Erythroblast (primary cell): ENCODE measurements at regions not wholly inside any gene's neighbourhood (a gene's known extent, or its start where the extent isn't known, plus 50 kb on each side); places are given as distances from the start of the nearest gene placed in this dataset.

ENCODE experiments used
- DNase-seq, 2 experiments: peaks; one replicate each; lab custom pipeline; 2025; lab: John Stamatoyannopoulos, UW
- GATA1 ChIP-seq: IDR thresholded peaks from 2 replicates; pipeline ENCODE4 v1.6.1; 2011; ENCODE audit warnings: low read depth, mild to moderate bottlenecking, control low read depth, low read length, moderate library complexity
- POLR2A ChIP-seq: IDR thresholded peaks from 2 replicates; pipeline ENCODE4 v1.6.1; 2011; ENCODE audit warnings: mild to moderate bottlenecking, low read length

DNA sequence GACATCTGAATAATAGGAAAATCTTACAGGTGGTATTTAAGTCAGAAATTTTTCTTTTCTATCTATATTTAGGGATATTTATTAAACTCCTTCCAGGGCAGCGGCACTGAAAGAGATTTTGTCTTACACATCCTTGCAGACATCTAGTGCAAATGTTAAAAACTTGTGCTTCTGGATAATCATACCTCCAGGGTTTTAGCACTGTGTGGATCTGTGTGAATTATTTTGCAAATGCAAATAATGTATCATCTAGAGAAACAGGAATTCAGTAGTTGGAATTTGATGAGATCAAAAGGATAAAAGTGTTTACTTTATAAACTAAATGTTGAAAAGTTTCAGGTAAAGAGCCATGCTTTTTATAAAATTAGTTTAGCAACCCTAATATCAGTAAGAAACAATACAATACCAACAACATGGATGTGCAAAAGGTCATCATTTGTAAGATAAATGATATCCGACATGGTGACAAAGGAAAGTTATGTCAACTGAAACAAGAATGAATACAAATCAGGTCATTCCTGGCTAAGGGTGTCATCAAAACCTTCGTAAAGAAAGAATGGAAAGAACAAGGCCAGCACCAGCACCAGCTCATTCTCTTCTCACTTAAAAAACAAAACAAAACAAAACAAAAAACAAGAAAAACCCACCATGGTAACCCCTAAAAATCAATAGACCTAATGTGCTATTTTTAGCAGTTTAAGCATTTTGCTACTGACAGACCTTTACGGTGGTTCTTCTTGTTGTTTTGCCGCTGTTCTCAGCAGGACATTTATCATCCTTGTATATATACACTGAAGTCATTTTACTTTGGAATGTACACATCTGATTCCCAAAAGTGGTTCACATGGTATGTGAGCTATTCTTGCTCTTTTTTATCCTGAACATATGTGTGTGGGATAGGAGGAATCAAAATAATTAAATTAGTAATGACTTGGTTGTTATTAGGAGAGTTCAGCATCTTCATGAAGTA lies 219.7 kb upstream of the NDST3 start:
- DNase-seq = no peak
- TF ChIP-seq POLR2A (no peak), GATA1 (no peak)

DNA sequence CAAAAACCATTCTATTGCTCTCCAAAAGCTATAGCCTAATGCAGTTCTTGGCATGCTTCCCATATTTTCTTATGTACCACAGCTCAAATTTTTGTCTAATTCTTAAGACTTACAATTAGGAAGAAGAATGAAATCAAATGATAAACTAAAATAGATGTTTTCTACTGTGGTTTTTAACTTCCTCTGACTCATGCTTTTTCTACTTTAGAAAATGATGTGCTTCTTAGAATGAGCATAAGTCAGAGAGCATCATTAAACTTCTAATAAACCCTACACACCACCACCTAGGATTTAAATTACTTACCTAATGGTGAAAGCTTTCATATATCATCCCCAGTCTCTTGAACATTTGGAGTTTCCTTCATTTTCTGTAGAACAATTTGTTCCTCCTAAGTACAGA lies 217.0 kb upstream of the NDST3 start:
- no peak for TF ChIP-seq GATA1
- TF ChIP-seq POLR2A = no peak
- DNase-seq = no peak

DNA sequence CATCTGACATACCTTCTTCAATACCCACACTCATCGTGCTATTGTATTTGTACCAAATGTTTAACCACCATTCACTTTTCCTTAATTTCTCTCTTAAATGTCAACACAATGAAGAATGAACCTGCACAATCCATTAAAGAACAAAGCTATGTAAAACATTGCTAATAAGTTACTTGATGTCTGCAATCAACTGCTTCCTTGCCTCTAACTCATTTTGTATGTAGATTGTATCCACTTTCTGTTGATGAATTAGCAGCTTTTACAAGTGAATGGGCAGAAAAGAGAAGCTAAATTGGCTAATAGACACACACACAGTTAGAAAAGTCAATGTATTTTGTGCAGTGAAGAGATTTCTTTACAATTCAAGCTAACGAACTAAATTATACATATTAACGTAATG lies 212.5 kb upstream of the NDST3 start:
- DNase-seq = no peak
- TF ChIP-seq GATA1 (no peak), POLR2A (no peak)

DNA sequence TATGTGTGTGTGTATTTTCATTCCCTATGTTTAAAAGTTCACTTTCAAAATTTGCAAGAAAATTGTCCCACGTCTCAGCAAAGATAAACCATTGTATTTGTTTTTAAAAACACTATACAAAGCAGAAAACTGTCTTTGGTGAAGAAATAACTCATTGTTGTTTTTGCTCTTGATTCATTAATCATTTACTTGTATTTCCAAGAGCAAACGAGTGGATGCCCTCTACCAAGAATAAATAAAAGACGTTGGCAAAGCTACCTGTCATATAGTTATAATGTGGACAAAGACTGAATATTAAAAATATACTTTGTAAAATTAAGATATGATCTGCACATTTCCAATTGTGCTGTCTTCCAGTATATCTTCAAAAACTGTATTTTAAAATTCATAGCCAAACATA lies 210.9 kb upstream of the NDST3 start:
- TF ChIP-seq POLR2A (no peak), GATA1 (no peak)
- no peak for DNase-seq

DNA sequence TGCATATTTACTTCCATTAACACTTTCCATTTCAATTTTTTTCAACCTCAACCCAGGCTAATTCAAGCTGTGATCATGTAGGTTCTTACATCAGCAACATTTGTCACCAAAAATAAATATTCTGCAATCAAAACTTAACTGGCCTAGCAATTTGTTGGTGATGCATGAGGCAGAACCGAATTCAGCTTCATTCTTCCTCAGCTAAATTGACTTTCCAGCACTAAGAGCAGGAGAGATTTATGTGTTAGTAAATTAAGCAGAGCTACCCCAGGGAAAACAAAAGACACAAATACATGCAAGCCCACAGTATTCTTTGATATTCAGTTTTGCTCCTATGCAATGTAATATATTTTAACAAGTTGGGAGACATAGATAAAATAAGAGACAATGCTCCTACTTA lies 208.7 kb upstream of the NDST3 start:
- DNase-seq = no peak

DNA sequence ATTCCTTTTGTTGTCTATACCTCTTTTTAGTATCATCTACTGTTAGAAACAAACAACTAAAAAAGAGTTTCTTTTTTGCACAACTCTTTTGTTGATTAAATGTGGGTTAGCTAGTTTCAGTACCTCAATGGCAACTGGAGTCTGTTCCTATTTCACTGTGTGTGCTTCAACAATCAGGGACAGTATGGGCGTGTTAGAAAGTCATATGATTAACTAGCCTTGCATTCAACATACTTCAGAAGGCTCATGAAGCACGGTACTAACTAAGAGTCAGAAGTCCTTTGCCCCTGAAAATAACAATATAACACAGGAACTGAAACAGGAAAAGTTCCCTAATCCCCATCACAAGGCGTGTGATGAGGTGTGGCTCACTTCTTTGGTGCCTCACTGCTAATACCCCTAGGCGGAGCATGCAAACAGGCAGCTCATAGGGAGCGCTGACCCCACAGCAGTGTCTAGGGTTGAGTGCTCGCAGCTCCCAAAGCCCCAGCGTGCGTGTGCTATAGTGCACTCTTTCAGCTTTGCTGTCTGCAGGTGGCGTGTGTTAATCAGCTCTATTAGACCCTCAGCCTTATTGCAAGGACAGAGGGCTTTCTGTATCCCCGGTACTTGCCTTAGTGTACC lies 203.1 kb upstream of the NDST3 start:
- no peak for TF ChIP-seq GATA1
- TF ChIP-seq POLR2A = no peak
- DNase-seq = no peak

More for the DNA sequence above, 208.7 kb upstream of the NDST3 start:
- no peak for TF ChIP-seq GATA1
- TF ChIP-seq POLR2A = no peak

DNA sequence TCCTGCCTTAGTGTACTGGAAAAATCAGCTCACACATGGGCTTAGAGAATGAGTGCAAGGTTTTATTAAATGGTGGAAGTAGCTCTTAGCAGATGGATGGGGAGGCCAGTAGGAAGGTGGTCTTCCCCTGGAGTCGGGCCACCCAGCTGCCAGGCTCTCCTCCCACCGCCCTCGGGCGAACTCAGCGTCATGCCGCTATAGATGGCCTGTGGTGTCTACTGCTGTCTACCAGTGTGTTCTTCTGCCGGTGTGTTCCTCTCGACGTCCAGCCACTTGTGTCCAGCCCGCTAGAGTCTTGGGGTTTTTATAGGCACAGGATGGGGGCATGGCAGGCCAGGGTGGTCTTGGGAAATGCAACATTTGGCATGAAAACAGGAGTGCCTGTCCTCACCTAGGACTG lies 198.7 kb upstream of the NDST3 start:
- TF ChIP-seq GATA1 (no peak), POLR2A (no peak)
- no peak for DNase-seq

DNA sequence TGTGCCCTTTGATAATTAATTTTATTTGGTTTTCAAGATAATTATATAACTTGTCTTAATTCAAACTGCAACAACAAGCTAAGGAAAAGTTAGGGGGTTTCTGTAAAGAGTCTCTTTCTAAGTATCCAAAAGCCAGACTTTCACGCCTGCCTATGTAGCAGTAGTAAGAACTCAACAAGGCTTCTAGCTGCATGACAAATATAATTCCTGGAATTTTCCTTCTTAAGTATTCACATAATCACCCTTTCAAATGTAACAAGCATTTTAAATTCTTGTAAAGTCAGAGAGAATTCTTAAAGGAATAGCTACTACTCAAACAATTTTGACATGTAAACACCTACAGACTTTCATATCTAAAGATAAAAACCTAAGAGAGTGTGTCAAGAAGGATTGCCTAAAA lies 189.7 kb upstream of the NDST3 start:
- no peak for DNase-seq
- TF ChIP-seq GATA1 = no peak
- TF ChIP-seq POLR2A = no peak

DNA sequence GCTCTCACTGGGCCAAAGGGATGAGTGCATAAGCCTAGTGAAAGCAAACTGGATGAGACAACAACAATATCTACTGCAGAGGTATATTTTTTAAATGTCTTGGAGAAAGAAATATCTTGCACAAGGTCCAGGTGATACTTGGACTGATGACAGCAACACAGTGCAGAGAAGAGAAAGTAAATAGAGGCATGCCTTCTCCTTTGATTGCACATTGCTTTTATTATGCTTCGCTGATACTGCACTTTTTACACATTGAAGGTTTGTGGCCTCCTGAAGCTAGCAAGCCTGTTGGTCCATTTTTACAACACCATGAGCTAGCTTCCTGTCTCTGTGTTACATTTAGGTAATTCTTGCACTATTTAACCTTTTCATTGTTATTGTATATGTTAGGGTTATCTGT lies 189.0 kb upstream of the NDST3 start:
- DNase-seq = no peak
- TF ChIP-seq GATA1 (no peak), POLR2A (no peak)

DNA sequence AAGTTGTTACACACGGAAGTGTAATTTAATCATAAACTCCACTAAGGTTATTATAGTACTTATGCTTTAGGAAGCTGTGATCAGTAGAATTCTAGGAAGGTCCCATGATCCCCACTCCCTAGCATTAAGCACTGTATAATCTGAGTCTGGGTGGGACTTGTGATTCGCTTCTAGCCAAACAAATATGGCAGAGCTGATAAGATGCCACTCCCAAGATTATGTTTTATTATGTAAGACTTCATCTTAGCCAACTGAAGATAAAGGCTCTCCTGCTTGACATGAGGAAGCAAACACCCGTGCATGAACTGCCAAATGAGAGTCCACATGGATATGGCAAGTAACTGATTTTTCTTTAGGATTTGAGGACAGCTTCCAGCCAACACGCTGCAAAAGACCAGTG lies 186.4 kb upstream of the NDST3 start:
- TF ChIP-seq POLR2A = no peak
- TF ChIP-seq GATA1 = no peak
- peak in 1 of 2 experiments; percentile 22 for DNase-seq

DNA sequence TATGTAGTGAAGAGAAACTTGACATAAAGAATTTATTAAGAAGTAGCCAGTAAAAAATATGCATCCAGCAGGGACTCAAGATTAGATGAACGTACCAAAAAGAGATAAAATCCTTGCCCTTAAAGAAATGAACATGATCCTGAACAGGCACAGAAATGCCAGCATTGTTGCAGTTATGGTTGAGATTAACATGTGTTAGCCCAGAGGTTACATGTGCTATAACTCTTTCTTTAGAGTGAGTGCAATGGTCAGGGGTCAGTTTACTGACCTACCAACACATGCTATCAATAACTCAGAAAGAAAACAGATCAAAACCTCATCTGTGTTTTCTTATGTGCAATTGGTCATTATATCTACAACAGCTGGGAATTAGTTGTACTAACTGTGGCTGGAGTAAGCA lies 166.1 kb upstream of the NDST3 start:
- DNase-seq = no peak
- TF ChIP-seq POLR2A = no peak
- TF ChIP-seq GATA1 = no peak

DNA sequence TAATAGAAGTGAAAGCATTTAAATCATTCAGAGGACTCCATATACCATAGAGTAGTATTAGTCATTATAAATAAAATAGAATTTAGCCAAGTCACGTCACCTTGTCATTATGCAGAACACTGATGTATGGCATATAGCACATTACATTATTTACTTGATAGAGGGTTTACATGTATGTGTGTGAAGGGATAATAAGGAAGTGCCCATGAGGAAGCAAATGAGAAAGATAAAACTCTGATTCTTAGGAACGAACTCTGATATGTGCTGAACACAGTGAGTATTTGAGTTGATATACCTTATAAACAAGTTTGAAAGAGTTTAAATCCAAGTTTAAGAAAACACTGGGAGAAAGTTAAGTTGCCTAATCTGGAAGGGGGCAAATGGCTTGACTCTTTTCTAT lies 160.5 kb upstream of the NDST3 start:
- TF ChIP-seq POLR2A (no peak), GATA1 (no peak)
- DNase-seq = no peak

DNA sequence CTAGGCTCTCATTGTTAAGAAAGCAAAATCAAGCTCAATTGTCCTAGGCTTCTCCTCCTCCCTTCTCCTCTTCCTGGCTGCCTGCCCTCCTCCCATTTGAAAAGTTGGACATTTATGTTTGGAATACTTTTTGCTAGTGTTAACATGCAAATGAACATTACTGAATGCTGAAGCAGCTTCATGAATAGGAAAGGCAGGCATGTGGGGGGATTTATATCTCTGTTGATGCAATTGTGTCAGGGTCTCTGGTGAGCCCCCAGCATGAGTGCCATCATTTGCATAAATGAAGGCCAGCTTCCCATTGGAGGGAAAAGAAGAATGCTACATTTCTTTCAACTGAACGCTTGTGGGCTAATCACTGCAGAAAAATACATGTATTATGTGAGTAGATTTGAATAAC lies 160.1 kb upstream of the NDST3 start:
- DNase-seq = no peak

DNA sequence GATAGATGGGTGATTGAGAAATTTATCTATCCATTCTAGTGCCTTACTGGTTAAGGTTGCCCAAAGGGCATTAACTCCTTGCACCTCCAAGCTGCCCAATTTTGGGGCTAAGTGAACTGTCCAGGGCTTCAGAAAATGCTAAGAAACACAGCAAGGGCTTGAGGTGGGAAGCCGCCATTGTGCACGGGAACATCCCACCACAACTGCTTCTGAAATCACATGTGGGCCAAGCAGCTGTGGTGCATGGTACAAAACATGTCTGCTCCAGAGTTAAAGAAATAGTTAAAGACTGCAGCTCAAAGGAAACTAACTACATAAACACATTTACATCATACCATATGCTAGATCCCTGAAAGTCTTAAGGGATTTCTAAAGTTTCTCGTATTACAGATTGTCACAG lies 144.3 kb upstream of the NDST3 start:
- TF ChIP-seq POLR2A (no peak), GATA1 (no peak)
- no peak for DNase-seq

More for the DNA sequence above, 160.1 kb upstream of the NDST3 start:
- no peak for TF ChIP-seq GATA1
- no peak for TF ChIP-seq POLR2A

DNA sequence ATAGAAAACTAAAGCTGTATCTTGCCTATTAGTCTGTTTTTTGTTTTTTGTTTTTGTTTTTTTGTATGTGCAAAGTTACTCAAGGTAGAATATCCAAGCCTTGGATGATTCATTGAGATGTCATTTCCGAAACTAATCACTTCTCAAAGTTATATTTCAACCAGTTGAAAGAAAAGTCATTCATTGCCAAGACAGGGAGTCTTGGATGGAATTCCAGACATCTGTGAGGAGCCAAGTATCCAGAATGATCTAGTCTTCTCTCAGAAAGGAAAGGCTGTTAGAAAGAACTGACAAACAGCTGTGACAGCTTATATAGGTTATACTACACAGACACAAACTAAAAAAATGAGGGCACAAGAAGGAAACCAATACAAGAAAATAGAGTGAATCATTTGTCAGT lies 141.1 kb upstream of the NDST3 start:
- TF ChIP-seq GATA1 (no peak), POLR2A (no peak)
- DNase-seq = no peak

DNA sequence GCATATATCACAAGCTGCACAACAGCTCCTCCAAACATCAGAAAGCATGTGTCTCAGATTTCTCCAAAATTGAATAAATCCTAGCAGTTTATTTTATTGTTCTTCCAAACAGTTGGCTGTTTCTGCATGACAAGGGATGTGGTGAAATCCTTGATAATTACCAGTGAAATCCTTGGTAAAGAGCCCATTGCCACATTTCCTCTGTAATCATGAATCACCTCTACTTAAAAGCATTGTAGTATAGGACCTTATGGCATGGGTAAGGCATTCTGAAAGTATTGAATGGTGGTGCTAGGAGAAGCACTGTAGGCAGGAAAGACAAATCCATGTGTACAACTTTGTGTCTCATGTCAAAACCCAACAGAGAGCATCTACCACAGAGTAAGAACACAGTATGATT lies 135.8 kb upstream of the NDST3 start:
- no peak for DNase-seq
- no peak for TF ChIP-seq POLR2A
- TF ChIP-seq GATA1 = no peak
